DMS79 treated with DMSO at 0.1 percent for 48 hours (cell line): ENCODE measurements at regions not wholly inside any gene's neighbourhood (a gene's known extent, or its start where the extent isn't known, plus 50 kb on each side); places are given as distances from the start of the nearest gene placed in this dataset.

Experiments used
- DNase-seq: peaks from one replicate; lab custom pipeline; 2025; lab: John Stamatoyannopoulos, UW

GRCh38 chr3:166205158-166205557 lies 367.9 kb upstream of the BCHE start:
- DNase-seq, result no peak

GRCh38 chr3:166201476-166201875 lies 364.3 kb upstream of the BCHE start:
- DNase-seq, result no peak

- DNase-seq, result no peak
These were observed 362.3 kb upstream of the BCHE start for GRCh38 chr3:166199491-166199890.

- no peak for DNase-seq
These were observed 358.6 kb upstream of the BCHE start for GRCh38 chr3:166195808-166196207.

- DNase-seq, result no peak
These were observed 354.2 kb upstream of the BCHE start for GRCh38 chr3:166191411-166191810.

- DNase-seq, result no peak
These were observed 353.1 kb upstream of the BCHE start for GRCh38 chr3:166190360-166190759.

GRCh38 chr3:166187237-166187636 lies 350.0 kb upstream of the BCHE start:
- no peak for DNase-seq

- no peak for DNase-seq
These were observed 348.8 kb upstream of the BCHE start for GRCh38 chr3:166186003-166186402.

- no peak for DNase-seq
These were observed 339.9 kb upstream of the BCHE start for GRCh38 chr3:166177130-166177529.

GRCh38 chr3:166171695-166172094 lies 334.5 kb upstream of the BCHE start:
- DNase-seq, result no peak

GRCh38 chr3:166169681-166170080 lies 332.5 kb upstream of the BCHE start:
- DNase-seq, result no peak

GRCh38 chr3:166127969-166128368 lies 290.7 kb upstream of the BCHE start:
- no peak for DNase-seq

- no peak for DNase-seq
These were observed 288.0 kb upstream of the BCHE start for GRCh38 chr3:166125179-166125578.

GRCh38 chr3:166123576-166123975 lies 286.4 kb upstream of the BCHE start:
- no peak for DNase-seq

GRCh38 chr3:166123088-166123487 lies 285.9 kb upstream of the BCHE start:
- DNase-seq, result no peak

- no peak for DNase-seq
These were observed 280.8 kb upstream of the BCHE start for GRCh38 chr3:166118049-166118448.

- DNase-seq, result no peak
These were observed 277.2 kb upstream of the BCHE start for GRCh38 chr3:166114448-166114847.

GRCh38 chr3:166111562-166111961 lies 274.3 kb upstream of the BCHE start:
- no peak for DNase-seq

- DNase-seq, result no peak
These were observed 272.9 kb upstream of the BCHE start for GRCh38 chr3:166110102-166110501.

GRCh38 chr3:166104938-166105337 lies 267.7 kb upstream of the BCHE start:
- no peak for DNase-seq

- DNase-seq, result no peak
These were observed 263.5 kb upstream of the BCHE start for GRCh38 chr3:166100730-166101129.

GRCh38 chr3:166089575-166089974 lies 252.4 kb upstream of the BCHE start:
- DNase-seq, result no peak

- no peak for DNase-seq
These were observed 248.1 kb upstream of the BCHE start for GRCh38 chr3:166085164-166085856.

- no peak for DNase-seq
These were observed 242.9 kb upstream of the BCHE start for GRCh38 chr3:166080096-166080495.
